Stimulated activated CD8-positive, alpha-beta memory T cell treated with anti-CD3 and anti-CD28 coated beads, Interleukin-15, amount 100 ng/mL, for 48 hours (primary cell): ENCODE measurements at regions not wholly inside any gene's neighbourhood (a gene's known extent, or its start where the extent isn't known, plus 50 kb on each side); places are given as distances from the start of the nearest gene placed in this dataset.
"Not testable (repeated sequence)": the region's sequence is repeated elsewhere in the genome, so short reads cannot be mapped to it uniquely, and the experiment has no call there.

Experiments
- DNase-seq, 2 donors: peaks; one replicate each; pipeline ENCODE4 v3.0.0-alpha.2; 2020; ENCODE audit warnings: low read depth in 2 of 2

- DNase-seq = no peak
Observed at GRCh38 chr6:12618296-12618695, 98.3 kb upstream of the PHACTR1 start.

- DNase-seq = no peak
Observed at GRCh38 chr6:12621754-12622153, 94.8 kb upstream of the PHACTR1 start.

DNA sequence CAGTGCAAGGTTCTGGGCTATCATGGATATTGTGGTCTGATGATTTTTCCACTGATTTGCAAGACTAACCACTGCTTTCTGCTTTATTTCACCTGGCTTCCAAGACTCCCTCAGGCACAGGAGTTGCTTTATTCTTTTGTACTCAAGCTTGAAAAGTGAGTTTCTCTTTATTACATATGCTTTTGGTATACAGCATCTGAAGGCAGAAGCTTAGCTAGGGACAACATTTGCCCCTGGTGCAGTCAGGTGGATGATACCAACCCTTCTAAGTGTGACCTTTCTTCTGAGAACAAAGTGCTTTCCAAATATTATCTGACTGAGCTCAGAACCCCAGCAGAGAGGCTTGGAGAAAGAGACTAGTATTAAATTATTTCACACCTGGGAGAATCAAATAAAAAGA is 94.0 kb upstream of the PHACTR1 start:
- DNase-seq = no peak

DNA sequence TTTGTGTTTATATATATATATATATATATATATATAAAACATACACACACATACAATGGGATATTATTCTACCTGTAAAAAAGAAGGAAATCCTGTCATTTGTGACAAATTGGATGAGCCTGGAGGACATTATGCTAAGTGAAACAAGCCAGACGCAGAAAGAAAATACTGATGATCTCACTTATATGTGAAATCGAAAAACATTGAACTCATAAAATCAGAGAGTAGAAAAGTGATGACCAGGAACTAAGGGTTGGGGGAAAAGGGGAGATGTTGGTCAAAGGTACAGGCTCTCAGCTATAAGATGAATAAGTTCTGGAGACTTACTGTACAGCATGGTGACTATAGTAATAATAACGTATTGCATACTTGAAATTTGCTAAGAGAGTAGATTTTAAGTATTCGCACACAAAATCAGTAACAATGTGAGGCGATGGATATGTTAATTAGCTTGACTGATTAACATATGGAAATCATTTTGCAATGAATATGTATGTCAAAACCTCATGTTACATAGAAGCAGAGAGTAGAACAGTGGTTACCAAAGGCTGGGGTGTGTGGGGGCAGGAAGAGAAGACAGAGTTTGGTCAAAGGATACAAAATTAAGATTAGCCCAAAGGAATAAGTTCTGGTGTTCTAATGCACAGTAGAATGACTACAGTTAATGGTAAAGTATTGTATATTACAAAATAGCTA is 92.3 kb upstream of the PHACTR1 start:
- DNase-seq = no peak

GRCh38 chr6:12627053-12627452 is 89.5 kb upstream of the PHACTR1 start:
- no peak for DNase-seq

DNA sequence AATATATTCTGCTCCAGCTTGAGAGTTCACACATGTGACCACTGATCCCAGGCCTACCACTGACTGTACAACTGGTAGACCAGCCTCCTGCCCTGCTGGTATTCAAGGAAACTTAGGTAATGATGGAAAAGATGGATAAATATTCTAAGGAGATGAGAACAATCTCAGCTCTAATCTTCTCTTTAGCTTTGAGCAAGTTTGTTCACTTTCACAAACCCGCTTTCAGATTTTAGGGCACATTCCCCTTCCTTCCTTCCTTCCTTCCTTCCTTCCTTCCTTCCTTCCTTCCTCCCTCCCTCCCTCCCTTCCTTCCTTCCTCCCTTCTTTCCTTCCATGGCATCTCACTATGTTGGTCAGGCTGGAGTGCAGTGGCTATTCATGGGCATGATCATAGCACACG is 88.2 kb upstream of the PHACTR1 start:
- DNase-seq = no peak

DNA sequence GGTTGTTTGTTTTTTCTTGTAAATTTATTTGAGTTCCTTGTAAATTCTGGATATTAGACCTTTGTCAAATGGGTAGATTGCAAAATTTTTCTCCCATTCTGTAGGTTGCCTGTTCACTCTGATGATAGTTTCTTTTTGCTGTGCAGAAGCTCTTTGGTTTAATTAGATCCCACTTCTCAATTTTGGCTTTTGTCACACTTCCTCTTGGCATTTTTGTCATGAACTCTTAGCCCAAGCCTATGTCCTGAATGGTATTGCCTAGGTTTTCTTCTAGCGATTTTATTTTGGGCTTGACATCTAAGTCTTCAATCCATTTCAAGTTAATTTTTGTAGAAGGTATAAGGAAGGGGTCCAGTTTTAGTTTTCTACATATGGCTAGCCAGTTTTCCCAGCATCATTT is 82.8 kb upstream of the PHACTR1 start:
- not testable (repeated sequence) for DNase-seq

DNA sequence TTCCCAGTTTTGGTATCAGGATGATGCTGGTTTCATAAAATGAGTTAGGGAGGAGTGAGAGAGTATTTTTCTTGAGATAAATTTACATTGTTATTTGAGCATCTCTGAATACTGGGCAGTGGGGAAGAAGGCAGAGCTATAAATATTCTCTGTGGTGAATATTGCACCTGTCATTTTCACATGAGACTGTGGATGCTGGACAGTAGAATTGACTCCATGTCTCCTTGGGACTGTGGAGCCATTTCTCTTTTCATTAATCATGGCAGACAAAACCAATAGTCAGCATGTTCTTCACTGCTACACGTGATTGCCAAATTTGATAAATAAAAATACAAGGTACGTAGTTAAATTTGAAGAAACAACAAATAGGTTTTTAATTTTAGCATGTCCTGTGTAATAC is 81.2 kb upstream of the PHACTR1 start:
- DNase-seq = no peak

GRCh38 chr6:12635813-12636212 is 80.8 kb upstream of the PHACTR1 start:
- DNase-seq = no peak

- no peak for DNase-seq
Observed at GRCh38 chr6:12636336-12636735, 80.2 kb upstream of the PHACTR1 start.

DNA sequence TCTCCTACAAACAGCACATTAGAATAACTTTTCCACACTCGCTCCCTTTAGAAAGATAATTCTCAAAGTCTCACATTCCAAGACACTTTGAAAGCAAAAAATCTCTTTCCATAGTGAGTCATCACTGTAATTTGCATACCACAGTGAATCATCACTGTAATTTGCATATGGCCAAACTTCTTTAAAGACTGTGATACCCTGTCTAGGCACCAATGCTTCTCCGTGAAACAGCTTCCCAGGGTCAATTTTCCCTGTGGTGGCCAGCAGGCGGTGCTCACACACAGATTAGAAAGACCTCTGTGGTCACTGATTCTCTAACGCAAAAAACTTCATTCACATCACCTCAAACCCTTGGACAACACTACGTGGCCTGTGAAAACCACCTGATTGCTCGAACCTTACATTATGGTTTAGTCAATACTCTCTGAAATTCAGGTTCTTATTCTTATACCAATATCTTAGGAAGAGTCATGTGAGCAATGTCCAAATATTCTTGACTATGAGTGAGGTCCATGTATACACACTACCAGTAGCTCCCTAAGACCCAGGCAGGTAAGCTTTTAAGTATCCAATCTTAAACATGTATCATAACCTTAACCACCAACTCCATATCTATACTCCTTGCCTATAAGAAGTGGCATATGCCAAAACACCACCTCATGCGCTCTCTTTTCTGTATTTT is 78.5 kb upstream of the PHACTR1 start:
- peak; percentile 8 to 27 for DNase-seq

DNA sequence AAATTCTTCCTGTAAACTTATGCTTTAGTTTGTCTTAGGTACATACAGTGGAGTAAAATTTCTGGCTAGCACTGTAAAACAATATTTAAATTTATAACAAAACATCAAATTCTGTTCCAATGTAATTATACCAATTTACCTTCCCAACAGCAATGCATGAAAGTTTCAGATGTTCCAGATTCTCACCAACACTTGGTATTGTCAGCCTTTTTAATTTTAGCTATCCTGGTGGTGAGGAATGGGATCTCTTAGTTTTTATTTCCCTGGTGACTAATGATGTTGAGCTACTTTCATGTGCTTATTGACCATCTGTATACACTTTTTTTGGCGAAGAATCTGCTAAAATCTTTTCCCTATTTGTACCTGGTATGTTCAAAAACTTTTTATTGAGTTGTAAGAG is 76.1 kb upstream of the PHACTR1 start:
- no peak for DNase-seq

DNA sequence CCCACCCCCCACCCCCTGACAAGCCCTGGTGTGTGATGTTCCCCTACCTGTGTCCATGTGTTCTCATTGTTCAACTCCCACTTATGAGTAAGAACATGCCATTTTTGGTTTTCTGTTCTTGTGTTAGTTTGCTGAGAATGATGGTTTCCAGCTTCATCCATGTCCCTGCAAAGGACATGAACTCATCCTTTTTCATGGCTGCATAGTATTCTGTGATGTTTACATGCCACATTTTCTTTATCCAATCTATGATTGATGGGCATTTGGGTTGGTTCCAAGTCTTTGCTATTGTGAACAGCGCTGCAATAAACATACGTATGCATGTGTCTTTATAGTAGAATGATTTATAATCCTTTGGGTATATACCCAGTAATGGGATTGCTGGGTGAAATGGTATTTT is 74.8 kb upstream of the PHACTR1 start:
- not testable (repeated sequence) for DNase-seq

DNA sequence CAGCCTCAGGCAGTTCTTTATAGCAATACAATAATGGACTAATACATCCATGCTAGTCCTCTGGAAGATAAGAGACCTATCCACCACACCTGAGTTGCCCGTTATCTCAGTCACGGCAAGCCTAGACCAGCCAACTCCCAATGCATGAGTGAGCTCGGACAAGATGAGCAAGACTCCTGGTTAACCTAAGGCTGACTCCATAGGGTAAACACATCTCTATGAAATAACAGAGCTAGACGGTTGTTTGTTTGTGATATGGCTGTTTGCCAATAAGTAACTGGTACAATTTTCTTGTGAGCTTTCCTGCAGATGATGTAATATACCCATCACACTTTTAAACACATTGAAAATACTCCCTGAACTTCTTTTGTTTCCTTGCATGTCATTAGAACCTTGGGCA is 70.6 kb upstream of the PHACTR1 start:
- DNase-seq = no peak

GRCh38 chr6:12648171-12648570 is 68.4 kb upstream of the PHACTR1 start:
- DNase-seq = no peak

DNA sequence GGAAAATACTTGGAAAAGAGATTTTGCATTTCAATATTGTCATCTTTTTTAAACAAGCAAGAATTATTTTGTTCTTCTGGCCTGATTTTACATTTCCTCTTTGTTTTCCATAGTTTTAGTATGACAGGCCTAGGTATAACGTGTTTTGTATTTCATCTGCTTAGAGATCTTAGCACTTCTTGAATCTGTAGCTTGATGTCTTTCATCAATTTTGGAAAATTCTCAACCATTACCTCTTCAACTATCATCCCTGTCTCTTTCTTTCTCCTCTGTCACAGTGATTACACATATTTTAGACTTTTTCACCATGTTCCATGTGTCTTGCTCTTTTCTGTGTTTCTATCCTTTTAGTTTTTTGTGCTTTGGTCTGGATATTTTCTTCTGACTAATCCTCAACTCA is 67.2 kb upstream of the PHACTR1 start:
- DNase-seq = no peak

DNA sequence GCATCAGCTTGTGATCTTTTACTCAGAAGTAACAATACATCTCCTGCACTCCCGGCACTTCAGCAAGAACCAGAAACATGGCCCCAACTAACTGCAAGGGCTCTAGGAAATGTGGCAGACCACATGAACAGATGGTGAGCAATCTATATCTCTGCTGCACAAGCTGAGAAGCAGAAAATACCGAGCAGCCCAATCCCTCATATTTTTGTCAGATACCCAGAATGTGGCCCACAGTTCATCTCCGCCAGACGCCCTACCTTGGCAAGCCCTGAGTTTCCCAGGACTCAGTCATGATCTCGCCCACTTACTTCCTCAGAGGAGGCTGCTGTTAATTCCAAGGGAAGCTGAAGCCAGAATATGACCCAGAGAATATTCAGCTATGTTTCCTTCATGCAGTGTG is 63.1 kb upstream of the PHACTR1 start:
- no peak for DNase-seq

GRCh38 chr6:12654107-12654506 is 62.5 kb upstream of the PHACTR1 start:
- no peak for DNase-seq

- DNase-seq = no peak
Observed at GRCh38 chr6:12654514-12654913, 62.1 kb upstream of the PHACTR1 start.

GRCh38 chr6:12656906-12657305 is 59.7 kb upstream of the PHACTR1 start:
- DNase-seq = no peak

- no peak for DNase-seq
Observed at GRCh38 chr6:12657884-12658283, 58.7 kb upstream of the PHACTR1 start.

GRCh38 chr6:12661432-12662089 is 55.0 kb upstream of the PHACTR1 start:
- no peak for DNase-seq
